NB4 (cell line): ENCODE measurements at regions not wholly inside any gene's neighbourhood (a gene's known extent, or its start where the extent isn't known, plus 50 kb on each side); places are given as distances from the start of the nearest gene placed in this dataset.

Experiments used
- DNase-seq: peaks from one replicate; pipeline ENCODE4 v3.0.0; 2010; ENCODE audit warnings: low read depth
- H3K4me3 ChIP-seq: one replicate; pipeline ENCODE4 v1.5.1; 2011; ENCODE audit warnings: mild to moderate bottlenecking, low read depth, low read length, moderate library complexity
- MYC ChIP-seq: IDR thresholded peaks from 2 replicates; pipeline ENCODE4 v1.6.1; 2011; ENCODE audit warnings: low read depth, low read length
- POLR2A ChIP-seq: IDR thresholded peaks from 2 replicates; pipeline ENCODE4 v1.6.1; 2011; ENCODE audit warnings: mild to moderate bottlenecking; ENCODE audit not compliant: insufficient read length; ENCODE audit errors: extremely low read depth
- TF ChIP-seq, protein P1 (sequence below): IDR thresholded peaks from one replicate; pipeline ENCODE4 v1.5.1; 2012; ENCODE audit warnings: low read depth, low read length
- TF ChIP-seq, protein P2 (sequence below): IDR thresholded peaks from 2 replicates; pipeline ENCODE4 v1.6.1; 2011; ENCODE audit warnings: low read depth, low read length

- DNase-seq, result peak; percentile 6
- TF ChIP-seq, protein P1, sequence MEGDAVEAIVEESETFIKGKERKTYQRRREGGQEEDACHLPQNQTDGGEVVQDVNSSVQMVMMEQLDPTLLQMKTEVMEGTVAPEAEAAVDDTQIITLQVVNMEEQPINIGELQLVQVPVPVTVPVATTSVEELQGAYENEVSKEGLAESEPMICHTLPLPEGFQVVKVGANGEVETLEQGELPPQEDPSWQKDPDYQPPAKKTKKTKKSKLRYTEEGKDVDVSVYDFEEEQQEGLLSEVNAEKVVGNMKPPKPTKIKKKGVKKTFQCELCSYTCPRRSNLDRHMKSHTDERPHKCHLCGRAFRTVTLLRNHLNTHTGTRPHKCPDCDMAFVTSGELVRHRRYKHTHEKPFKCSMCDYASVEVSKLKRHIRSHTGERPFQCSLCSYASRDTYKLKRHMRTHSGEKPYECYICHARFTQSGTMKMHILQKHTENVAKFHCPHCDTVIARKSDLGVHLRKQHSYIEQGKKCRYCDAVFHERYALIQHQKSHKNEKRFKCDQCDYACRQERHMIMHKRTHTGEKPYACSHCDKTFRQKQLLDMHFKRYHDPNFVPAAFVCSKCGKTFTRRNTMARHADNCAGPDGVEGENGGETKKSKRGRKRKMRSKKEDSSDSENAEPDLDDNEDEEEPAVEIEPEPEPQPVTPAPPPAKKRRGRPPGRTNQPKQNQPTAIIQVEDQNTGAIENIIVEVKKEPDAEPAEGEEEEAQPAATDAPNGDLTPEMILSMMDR, result no peak
- TF ChIP-seq MYC (no peak), POLR2A (no peak)
- TF ChIP-seq, protein P2, sequence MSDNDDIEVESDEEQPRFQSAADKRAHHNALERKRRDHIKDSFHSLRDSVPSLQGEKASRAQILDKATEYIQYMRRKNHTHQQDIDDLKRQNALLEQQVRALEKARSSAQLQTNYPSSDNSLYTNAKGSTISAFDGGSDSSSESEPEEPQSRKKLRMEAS, result no peak
- H3K4me3 ChIP-seq, result no peak overlapping the region
These were observed 97.9 kb downstream of the RCN1 start for GRCh38 chr11:32188785-32189184.

DNA sequence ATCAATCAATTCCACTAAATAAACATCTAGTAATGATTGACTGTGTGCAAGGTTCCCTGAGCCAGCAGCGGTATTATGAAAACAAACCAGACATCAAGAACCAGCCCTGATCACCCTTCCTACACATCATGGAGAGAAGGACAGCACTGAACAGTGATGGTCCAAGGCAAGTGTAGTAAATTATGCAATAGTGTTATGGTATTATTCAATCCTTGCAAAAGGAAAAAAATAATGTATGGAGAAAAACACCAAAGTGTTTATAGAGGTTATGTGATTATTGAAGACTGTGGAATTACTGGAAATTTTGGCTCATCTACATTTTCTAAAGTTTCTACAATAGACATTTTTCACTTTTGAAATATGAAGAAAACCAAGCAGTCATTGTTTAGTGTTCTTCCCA, 105.3 kb downstream of the RCN1 start:
- H3K4me3 ChIP-seq, result no peak overlapping the region
- no peak for DNase-seq
- TF ChIP-seq, protein P2, result no peak
- TF ChIP-seq, protein P1, result no peak
- no peak for TF ChIP-seq POLR2A
- no peak for TF ChIP-seq MYC

GRCh38 chr11:32198053-32198452, 107.2 kb downstream of the RCN1 start:
- no peak overlapping the region for H3K4me3 ChIP-seq
- DNase-seq, result no peak
- TF ChIP-seq, protein P2, result no peak
- TF ChIP-seq POLR2A, result no peak
- no peak for TF ChIP-seq MYC
- TF ChIP-seq, protein P1, result no peak

DNA sequence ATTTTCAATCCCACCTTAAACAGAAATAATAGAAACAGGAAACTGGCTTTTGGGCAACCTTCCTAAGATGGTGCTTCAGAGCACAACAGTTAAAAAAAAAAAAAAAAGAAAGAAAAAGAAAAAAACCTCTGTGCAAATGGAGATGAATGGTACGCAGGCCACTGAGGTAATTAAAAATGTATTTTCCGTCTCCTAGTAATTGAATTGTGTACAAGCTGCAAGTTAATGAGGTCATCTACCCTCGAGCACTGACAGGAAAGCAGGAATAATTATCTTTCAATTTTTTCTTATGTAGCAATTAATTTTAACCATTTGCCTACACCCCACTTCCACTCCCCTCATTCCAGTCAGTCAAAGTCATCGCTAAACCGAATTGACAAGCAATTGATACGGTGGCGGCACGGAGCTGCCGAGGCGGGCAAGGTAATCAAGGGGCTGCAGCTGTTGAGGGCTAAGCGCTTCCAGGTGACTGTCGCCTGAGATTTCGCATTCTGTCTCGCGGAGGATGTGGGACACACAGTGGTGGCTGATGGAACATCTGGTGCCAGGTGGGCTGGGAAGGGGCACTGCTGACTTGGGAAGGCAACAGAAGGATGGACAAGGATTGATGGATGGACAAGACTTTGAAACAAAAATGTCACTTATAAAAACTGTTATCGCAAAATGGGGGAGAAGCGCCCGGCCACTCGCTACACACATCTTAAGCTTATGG, 109.4 kb downstream of the RCN1 start:
- TF ChIP-seq MYC (no peak), POLR2A (no peak)
- TF ChIP-seq, protein P2, result no peak
- TF ChIP-seq, protein P1, result no peak
- no peak overlapping the region for H3K4me3 ChIP-seq
- no peak for DNase-seq

GRCh38 chr11:32204751-32205150, 113.9 kb downstream of the RCN1 start:
- DNase-seq, result no peak
- TF ChIP-seq, protein P2, result no peak
- TF ChIP-seq MYC, result no peak
- no peak overlapping the region for H3K4me3 ChIP-seq

DNA sequence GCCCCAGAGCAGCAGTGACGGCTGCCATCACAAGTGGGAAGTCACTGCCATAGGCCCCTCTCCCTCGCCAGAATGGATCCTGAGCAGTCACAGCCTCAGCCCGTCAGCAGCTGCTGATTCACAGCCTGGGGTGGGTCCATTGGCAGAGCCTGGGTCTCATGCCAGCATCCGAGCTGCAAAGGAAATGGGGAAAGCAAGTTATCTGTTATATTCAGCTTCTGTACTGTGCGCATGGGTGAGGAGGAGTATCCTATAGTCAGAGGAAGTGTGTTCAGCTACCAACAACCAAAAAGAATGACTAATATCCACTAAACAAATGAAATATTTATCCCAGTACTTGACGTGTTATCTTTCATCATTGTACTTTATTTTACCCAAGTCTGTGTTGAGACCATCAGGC, 119.7 kb downstream of the RCN1 start:
- DNase-seq, result peak; percentile 44
- TF ChIP-seq MYC (no peak), POLR2A (no peak)
- TF ChIP-seq, protein P1, result no peak
- TF ChIP-seq, protein P2, result no peak
- no peak overlapping the region for H3K4me3 ChIP-seq
